Loucy (cell line): ENCODE measurements at regions not wholly inside any gene's neighbourhood (a gene's known extent, or its start where the extent isn't known, plus 50 kb on each side); places are given as distances from the start of the nearest gene placed in this dataset.

Source experiments
- H2AFZ ChIP-seq: fragments of 200-600 bp; sonication (generic); 2 replicates; pipeline ENCODE4 v1.6.0; 2016; ENCODE audit warnings: antibody characterized with exemption, mild to moderate bottlenecking, low read length, moderate library complexity
- H3F3A ChIP-seq: fragments of 200-600 bp; 2 replicates; pipeline ENCODE4 v1.6.0; 2016; ENCODE audit warnings: antibody characterized with exemption, low read depth, mild to moderate bottlenecking
- H3K27me3 ChIP-seq: fragments of 200-600 bp; sonication (generic); 2 replicates; pipeline ENCODE4 v1.6.1; 2014; ENCODE audit warnings: low read length, mild to moderate bottlenecking; ENCODE audit not compliant: insufficient read depth, poor library complexity, severe bottlenecking
- H3K36me3 ChIP-seq: fragments of 200-600 bp; sonication (generic); 2 replicates; pipeline ENCODE4 v1.6.1; 2016; ENCODE audit warnings: low read length; ENCODE audit not compliant: insufficient read depth
- H3K4me1 ChIP-seq: fragments of 200-600 bp; sonication (generic); 2 replicates; pipeline ENCODE4 v1.5.1; 2014; ENCODE audit warnings: low read length, mild to moderate bottlenecking; ENCODE audit not compliant: insufficient read depth, poor library complexity, severe bottlenecking
- H3K4me2 ChIP-seq: fragments of 200-600 bp; sonication (generic); 2 replicates; pipeline ENCODE4 v1.6.0; 2014; ENCODE audit warnings: antibody characterized with exemption, low read length, low read depth, mild to moderate bottlenecking; ENCODE audit not compliant: poor library complexity, severe bottlenecking
- H3K4me3 ChIP-seq: fragments of 200-600 bp; sonication (generic); 2 replicates; pipeline ENCODE4 v1.5.1; 2014; ENCODE audit warnings: low read length, mild to moderate bottlenecking, mixed read lengths; ENCODE audit not compliant: poor library complexity, severe bottlenecking
- H3K79me2 ChIP-seq: fragments of 200-600 bp; sonication (generic); 2 replicates; pipeline ENCODE4 v1.6.1; 2014; ENCODE audit warnings: low read length; ENCODE audit not compliant: insufficient read depth
- H3K9ac ChIP-seq: fragments of 200-600 bp; sonication (generic); 2 replicates; pipeline ENCODE4 v1.6.0; 2014; ENCODE audit warnings: mild to moderate bottlenecking, low read depth, low read length, moderate library complexity; ENCODE audit not compliant: poor library complexity, severe bottlenecking
- H3K9me2 ChIP-seq: fragments of 200-600 bp; sonication (generic); replicated peaks from 2 replicates; pipeline ENCODE4 v1.6.1; 2016; ENCODE audit warnings: low read depth, low read length, mixed read lengths
- H3K9me3 ChIP-seq: fragments of 200-600 bp; sonication (generic); 2 replicates; pipeline ENCODE4 v1.6.1; 2014; ENCODE audit warnings: mild to moderate bottlenecking, antibody characterized with exemption, low read length, low read depth; ENCODE audit not compliant: insufficient read depth
- H4K20me1 ChIP-seq: fragments of 200-600 bp; sonication (generic); 2 replicates; pipeline ENCODE4 v1.6.0; 2014; ENCODE audit warnings: antibody characterized with exemption, low read length, mild to moderate bottlenecking; ENCODE audit not compliant: insufficient read depth, poor library complexity, severe bottlenecking
- EZH2phosphoT487 ChIP-seq: fragments of 200-600 bp; IDR thresholded peaks from 2 replicates; pipeline ENCODE4 v1.6.1; 2018; ENCODE audit warnings: antibody characterized with exemption, mild to moderate bottlenecking, moderate library complexity, borderline replicate concordance
- TF ChIP-seq, protein P1 (sequence below): fragments of 200-600 bp; sonication (generic); conservative IDR thresholded peaks from 2 replicates; pipeline ENCODE4 v1.5.1; 2014; ENCODE audit warnings: mild to moderate bottlenecking, antibody characterized with exemption, low read length

DNA sequence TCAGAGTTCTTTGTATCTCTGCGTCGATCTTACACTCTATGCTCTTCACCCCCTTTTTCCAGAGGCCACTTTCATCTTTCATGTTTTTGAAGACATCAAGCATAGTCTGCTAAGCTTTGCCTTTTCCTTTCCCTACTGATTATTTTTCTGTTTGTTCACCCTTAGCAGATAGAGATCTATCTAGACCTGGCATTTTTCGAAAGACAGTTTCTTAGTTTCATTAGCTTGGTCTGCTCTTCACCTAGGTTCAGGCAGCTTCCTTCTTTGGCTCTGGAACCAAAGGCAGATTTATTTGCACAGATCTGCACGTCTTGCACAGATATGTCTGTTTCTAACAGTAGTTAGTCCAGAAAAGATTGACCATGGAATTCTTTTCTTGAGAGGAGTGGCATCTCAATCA is 122.7 kb upstream of the HS3ST5 start:
- H3K79me2 ChIP-seq: no peaks in the 10 kb centered on the region
- H3K4me1 ChIP-seq: no peaks in the 10 kb centered on the region
- H3K4me2 ChIP-seq: no peak overlapping the region
- no peaks in the 10 kb centered on the region for H3K36me3 ChIP-seq
- H4K20me1 ChIP-seq: no peaks in the 10 kb centered on the region
- H3K4me3 ChIP-seq: no peak overlapping the region
- TF ChIP-seq EZH2phosphoT487: no peak
- TF ChIP-seq, protein P1, sequence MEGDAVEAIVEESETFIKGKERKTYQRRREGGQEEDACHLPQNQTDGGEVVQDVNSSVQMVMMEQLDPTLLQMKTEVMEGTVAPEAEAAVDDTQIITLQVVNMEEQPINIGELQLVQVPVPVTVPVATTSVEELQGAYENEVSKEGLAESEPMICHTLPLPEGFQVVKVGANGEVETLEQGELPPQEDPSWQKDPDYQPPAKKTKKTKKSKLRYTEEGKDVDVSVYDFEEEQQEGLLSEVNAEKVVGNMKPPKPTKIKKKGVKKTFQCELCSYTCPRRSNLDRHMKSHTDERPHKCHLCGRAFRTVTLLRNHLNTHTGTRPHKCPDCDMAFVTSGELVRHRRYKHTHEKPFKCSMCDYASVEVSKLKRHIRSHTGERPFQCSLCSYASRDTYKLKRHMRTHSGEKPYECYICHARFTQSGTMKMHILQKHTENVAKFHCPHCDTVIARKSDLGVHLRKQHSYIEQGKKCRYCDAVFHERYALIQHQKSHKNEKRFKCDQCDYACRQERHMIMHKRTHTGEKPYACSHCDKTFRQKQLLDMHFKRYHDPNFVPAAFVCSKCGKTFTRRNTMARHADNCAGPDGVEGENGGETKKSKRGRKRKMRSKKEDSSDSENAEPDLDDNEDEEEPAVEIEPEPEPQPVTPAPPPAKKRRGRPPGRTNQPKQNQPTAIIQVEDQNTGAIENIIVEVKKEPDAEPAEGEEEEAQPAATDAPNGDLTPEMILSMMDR: no peak
- no peak overlapping the region for H2AFZ ChIP-seq
- no peaks in the 10 kb centered on the region for H3F3A ChIP-seq
- 0 out of 2 replicates have a peak, but pooled peaks cover 4% of the 10 kb centered on the region for H3K9me3 ChIP-seq
- no peaks in the 10 kb centered on the region for H3K27me3 ChIP-seq
- no peaks in the 10 kb centered on the region for H3K9me2 ChIP-seq
- H3K9ac ChIP-seq: no peak overlapping the region

DNA sequence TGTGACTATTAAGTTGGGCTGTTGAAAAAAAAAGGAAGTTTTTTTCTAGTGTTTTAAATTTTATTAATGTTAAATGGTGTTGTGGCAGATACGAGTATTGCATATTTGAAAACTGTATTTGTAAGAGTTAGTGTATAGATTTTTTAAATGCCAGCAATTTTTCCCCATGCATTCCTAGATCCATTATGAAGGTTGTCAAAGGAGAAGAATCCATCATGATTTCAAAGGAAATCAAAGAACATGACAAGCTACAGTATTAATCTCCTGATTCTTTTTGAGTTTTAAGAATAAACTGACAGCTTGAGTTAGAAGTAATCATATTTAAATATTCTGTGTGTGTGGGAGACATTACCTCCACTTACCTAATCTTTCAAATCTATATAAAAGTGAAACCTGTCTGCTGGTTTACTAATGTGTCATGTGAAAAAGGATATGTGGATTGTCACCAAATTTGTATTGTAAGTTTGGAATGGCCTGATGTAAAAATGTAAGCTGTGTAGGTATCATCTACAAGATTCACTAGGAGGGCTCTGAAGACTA is 111.0 kb upstream of the HS3ST5 start:
- Histone ChIP-seq H3K36me3 (no peaks in the 10 kb centered on the region), H3K27me3 (no peaks in the 10 kb centered on the region), H3K4me3 (no peak overlapping the region), H3K4me2 (no peak overlapping the region), H3K79me2 (no peaks in the 10 kb centered on the region), H3K9me3 (no peaks in the 10 kb centered on the region), H3K9me2 (no peaks in the 10 kb centered on the region), H3F3A (no peaks in the 10 kb centered on the region), H2AFZ (no peak overlapping the region), H3K4me1 (no peaks in the 10 kb centered on the region), H4K20me1 (no peaks in the 10 kb centered on the region), H3K9ac (no peak overlapping the region)
- TF ChIP-seq, protein P1: no peak
- TF ChIP-seq EZH2phosphoT487: no peak

GRCh38 chr6:114452785-114453401 is 110.1 kb upstream of the HS3ST5 start:
- Histone ChIP-seq H3K36me3 (no peaks in the 10 kb centered on the region), H3K4me1 (no peaks in the 10 kb centered on the region), H3F3A (no peaks in the 10 kb centered on the region), H3K9me2 (no peaks in the 10 kb centered on the region), H3K79me2 (no peaks in the 10 kb centered on the region), H3K9ac (no peak overlapping the region), H3K4me2 (no peak overlapping the region), H3K9me3 (no peaks in the 10 kb centered on the region), H3K27me3 (no peaks in the 10 kb centered on the region), H4K20me1 (no peaks in the 10 kb centered on the region), H3K4me3 (no peak overlapping the region), H2AFZ (no peak overlapping the region)
- TF ChIP-seq, protein P1: no peak
- no peak for TF ChIP-seq EZH2phosphoT487
